VCaP (cell line): ENCODE measurements at regions not wholly inside any gene's neighbourhood (a gene's known extent, or its start where the extent isn't known, plus 50 kb on each side); places are given as distances from the start of the nearest gene placed in this dataset.

Experiments
- H3K27ac ChIP-seq: fragments of 450-650 bp; 2 replicates; pipeline ENCODE4 v1.5.1; 2017
- TF ChIP-seq, protein P1 (sequence below): fragments of 450-650 bp; conservative IDR thresholded peaks from 2 replicates; pipeline ENCODE4 v1.5.1; 2017; ENCODE audit warnings: mild to moderate bottlenecking, moderate library complexity

DNA sequence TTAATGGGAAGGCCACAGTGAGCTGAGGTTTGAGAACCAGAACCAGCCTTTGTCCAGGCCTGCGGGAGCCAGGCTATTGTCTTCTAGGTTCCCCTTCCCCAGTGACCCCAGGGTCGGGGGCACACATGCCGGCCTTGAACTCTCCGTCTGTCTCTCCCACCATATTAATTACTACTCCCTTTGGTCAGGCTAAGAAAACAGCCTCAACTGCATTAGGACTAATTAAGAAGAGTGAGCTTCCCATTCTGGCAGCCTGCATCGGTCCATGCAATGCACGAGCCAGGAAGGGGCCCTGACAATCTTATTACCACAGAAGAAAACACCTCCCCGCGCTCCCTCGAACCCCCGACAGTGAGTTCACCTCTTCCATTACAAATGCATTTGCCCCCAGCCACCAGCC lies 380.2 kb upstream of the ZFHX3 start:
- no peak overlapping the region for H3K27ac ChIP-seq
- TF ChIP-seq, protein P1, sequence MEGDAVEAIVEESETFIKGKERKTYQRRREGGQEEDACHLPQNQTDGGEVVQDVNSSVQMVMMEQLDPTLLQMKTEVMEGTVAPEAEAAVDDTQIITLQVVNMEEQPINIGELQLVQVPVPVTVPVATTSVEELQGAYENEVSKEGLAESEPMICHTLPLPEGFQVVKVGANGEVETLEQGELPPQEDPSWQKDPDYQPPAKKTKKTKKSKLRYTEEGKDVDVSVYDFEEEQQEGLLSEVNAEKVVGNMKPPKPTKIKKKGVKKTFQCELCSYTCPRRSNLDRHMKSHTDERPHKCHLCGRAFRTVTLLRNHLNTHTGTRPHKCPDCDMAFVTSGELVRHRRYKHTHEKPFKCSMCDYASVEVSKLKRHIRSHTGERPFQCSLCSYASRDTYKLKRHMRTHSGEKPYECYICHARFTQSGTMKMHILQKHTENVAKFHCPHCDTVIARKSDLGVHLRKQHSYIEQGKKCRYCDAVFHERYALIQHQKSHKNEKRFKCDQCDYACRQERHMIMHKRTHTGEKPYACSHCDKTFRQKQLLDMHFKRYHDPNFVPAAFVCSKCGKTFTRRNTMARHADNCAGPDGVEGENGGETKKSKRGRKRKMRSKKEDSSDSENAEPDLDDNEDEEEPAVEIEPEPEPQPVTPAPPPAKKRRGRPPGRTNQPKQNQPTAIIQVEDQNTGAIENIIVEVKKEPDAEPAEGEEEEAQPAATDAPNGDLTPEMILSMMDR: no peak

DNA sequence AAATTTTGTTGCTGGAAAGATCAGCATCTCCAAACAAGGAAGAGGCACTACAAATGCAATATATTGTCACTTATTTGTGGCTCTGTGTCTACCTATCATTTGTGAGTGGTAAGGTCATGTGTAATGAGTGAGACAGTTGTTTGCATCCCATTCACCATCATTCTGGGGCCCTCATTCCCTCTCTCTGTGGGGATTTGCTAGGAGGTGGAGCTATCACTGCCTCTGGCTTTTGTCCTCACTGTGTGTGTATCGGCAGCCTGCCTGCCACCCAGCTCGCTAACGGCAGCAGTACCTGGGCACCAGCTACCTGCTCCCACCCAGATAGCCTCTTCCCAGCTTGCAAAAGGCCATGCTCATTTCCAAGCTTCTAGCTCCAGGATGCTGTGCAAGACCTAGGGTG lies 379.2 kb upstream of the ZFHX3 start:
- no peak overlapping the region for H3K27ac ChIP-seq
- TF ChIP-seq, protein P1: no peak

GRCh38 chr16:73426433-73427160 lies 378.7 kb upstream of the ZFHX3 start:
- H3K27ac ChIP-seq: no peak overlapping the region
- TF ChIP-seq, protein P1: no peak

DNA sequence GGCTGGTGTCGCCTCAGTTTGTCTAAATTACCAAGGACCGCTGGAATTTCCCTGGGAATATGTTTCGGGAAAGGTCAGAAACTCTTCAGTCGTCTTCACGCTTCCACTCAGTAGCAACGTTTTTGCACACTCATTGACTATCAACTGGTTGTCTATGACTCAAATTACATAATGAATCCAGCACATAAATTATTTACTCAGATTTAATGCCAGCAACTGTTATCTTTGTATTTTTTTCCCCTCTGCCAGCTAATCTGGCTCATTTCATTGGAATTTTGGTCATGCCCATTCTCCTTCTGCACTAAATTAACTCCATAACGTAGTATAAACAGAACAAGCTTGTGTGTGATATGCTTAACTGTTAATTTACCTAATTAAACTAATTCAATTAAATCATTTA lies 372.7 kb upstream of the ZFHX3 start:
- H3K27ac ChIP-seq: no peak overlapping the region
- TF ChIP-seq, protein P1: no peak

- no peak overlapping the region for H3K27ac ChIP-seq
- TF ChIP-seq, protein P1: no peak
Measured at GRCh38 chr16:73420244-73420643, 372.3 kb upstream of the ZFHX3 start.

DNA sequence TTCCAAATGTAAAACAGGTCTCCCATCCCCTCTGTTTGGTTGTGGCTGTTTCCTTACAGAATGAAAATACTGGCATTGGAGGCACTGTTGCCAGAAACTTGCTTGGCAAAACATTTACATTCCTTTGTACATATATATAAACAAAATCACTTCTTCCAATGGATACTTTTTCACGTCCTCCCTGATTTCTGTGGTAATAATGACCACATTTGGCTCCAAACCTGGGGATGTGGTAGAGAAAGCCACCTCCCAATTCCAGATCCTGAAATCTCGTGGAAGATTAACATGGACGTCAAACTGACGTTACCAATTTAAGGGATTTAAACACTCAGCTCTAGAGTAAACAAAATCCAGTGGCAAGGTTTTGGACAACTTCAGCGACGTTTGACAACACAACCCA lies 370.8 kb upstream of the ZFHX3 start:
- TF ChIP-seq, protein P1: no peak
- H3K27ac ChIP-seq: no peak overlapping the region

DNA sequence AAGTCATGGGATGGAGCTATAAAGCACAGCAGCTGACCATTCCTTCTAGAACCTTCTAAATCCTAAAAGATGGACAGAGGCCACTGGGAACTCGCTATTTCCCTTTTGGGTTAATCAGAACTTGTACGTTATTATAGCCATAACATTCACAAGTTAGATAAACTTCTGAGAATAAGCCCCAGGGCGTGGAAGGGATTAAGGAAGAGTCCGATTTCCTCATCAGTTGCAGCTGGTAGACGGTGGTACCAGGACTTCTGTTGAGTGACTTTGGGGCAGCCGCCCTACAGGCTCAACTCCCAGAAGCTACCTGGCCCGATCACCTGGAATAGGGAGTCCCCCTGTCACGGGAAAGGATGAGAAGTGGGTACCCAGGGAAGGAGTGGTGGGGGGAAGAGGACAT lies 370.1 kb upstream of the ZFHX3 start:
- no peak overlapping the region for H3K27ac ChIP-seq
- TF ChIP-seq, protein P1: no peak
